ENCODE measurements at regions not wholly inside any gene's neighbourhood (a gene's known extent, or its start where the extent isn't known, plus 50 kb on each side); places are given as distances from the start of the nearest gene placed in this dataset.

DNA sequence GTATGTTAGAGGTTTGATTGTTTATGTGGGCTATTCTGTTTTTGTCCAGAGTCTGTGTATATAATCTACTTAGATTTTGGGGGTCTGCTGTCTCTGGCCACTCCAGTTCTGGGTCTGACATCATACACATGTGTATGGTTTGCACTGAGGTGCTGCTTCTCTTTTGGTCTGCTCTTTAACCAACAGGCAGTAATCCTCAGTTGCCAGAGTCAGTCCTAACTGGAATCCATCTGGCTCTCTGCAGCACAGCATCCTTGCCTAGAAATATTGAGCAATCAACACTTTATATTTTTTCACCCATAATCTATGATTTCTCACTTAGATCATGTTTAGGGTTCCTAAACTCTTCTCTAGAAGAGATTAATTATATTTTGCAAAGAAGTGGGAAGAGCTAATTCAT lies 98.3 kb upstream of the SFRP2 start:
- no peak for DNase-seq
- no peak for TF ChIP-seq CTCF (IDR thresholded peaks at IDR 0.05)
- Histone ChIP-seq H3K9me3 (replicated peaks in 1 of 2; ENCODE audit: control insufficient read depth in 1 of 2, insufficient read depth in 1 of 2, low read length in 2 of 2) (no peaks in the 10 kb centered on the region), H3K79me2 (ENCODE audit: insufficient read depth, low read length) (no peaks in the 10 kb centered on the region), H2AFZ (ENCODE audit: insufficient read depth, low read depth, low read length, poor library complexity, severe bottlenecking) (no peak overlapping the region), H3K4me2 (replicated peaks; ENCODE audit: extremely low read depth, low read length, poor library complexity, severe bottlenecking) (no peak overlapping the region), H3K4me1 (ENCODE audit: control insufficient read depth in 1 of 2, insufficient read depth in 2 of 2, low read length in 2 of 2) (peaks cover 0 to 5% of the 10 kb centered on the region in 2 donors), H3K9ac (ENCODE audit: insufficient read depth, low read length, poor library complexity, severe bottlenecking) (no peak overlapping the region), H3K36me3 (replicated peaks in 1 of 2; ENCODE audit: control insufficient read depth in 1 of 2, insufficient read depth in 2 of 2, low read length in 2 of 2) (no peaks in the 10 kb centered on the region), H3K27ac (ENCODE audit: low read depth in 1 of 2, low read length in 2 of 2) (no peak overlapping the region), H3K4me3 (replicated peaks in 1 of 3; ENCODE audit: low read depth in 2 of 3, low read length in 3 of 3) (no peak overlapping the region), H4K20me1 (ENCODE audit: insufficient read depth, low read length) (no peaks in the 10 kb centered on the region), H3K27me3 (ENCODE audit: control insufficient read depth in 2 of 2, insufficient read depth in 2 of 2, low read length in 2 of 2) (no peaks in the 10 kb centered on the region)
- intact Hi-C loops (cut with micrococcal nuclease) = no loop called here
- Mint-ChIP-seq H3K27me3 (ENCODE audit: low read depth in 3 of 3) (peaks cover 0 to 5% (median 0%) of the 10 kb centered on the region in 3 donors), H3K9me3 (peaks cover 0 to 8% (median 4%) of the 10 kb centered on the region in 7 donors), H3K4me1 (peaks cover 31% of the 10 kb centered on the region), H3K4me3 (no peak overlapping the region), H3K27ac (no peak overlapping the region), H3K36me3 (no peaks in the 10 kb centered on the region)

- Mint-ChIP-seq H3K36me3 (no peaks in the 10 kb centered on the region), H3K4me3 (no peak overlapping the region), H3K27ac (no peak overlapping the region), H3K27me3 (ENCODE audit: low read depth in 3 of 3) (peaks cover 0 to 1% (median 0%) of the 10 kb centered on the region in 3 donors), H3K4me1 (peaks cover 31% of the 10 kb centered on the region), H3K9me3 (peaks cover 16 to 26% (median 20%) of the 10 kb centered on the region in 7 donors)
- intact Hi-C loops (cut with micrococcal nuclease) = no loop called here
- no peak overlapping the region for H3K9ac ChIP-seq (ENCODE audit: insufficient read depth, low read length, poor library complexity, severe bottlenecking)
- H3K4me3 ChIP-seq (replicated peaks in 1 of 3; ENCODE audit: low read depth in 2 of 3, low read length in 3 of 3) = no peak overlapping the region
- H3K9me3 ChIP-seq (replicated peaks in 1 of 2; ENCODE audit: control insufficient read depth in 1 of 2, insufficient read depth in 1 of 2, low read length in 2 of 2) = peaks cover 18 to 20% of the 10 kb centered on the region in 2 donors
- no peak overlapping the region for H3K27ac ChIP-seq (ENCODE audit: low read depth in 1 of 2, low read length in 2 of 2)
- TF ChIP-seq CTCF (IDR thresholded peaks at IDR 0.05) = no peak
- peaks cover 0 to 5% of the 10 kb centered on the region in 2 donors for H3K4me1 ChIP-seq (ENCODE audit: control insufficient read depth in 1 of 2, insufficient read depth in 2 of 2, low read length in 2 of 2)
- no peaks in the 10 kb centered on the region for H3K36me3 ChIP-seq (replicated peaks in 1 of 2; ENCODE audit: control insufficient read depth in 1 of 2, insufficient read depth in 2 of 2, low read length in 2 of 2)
- WGBS (ENCODE audit: insufficient coverage) = no CpG with 5 or more reads among the region's 1 CpG
- H4K20me1 ChIP-seq (ENCODE audit: insufficient read depth, low read length) = no peaks in the 10 kb centered on the region
- H3K27me3 ChIP-seq (ENCODE audit: control insufficient read depth in 2 of 2, insufficient read depth in 2 of 2, low read length in 2 of 2) = no peaks in the 10 kb centered on the region
- H3K79me2 ChIP-seq (ENCODE audit: insufficient read depth, low read length) = no peaks in the 10 kb centered on the region
- H2AFZ ChIP-seq (ENCODE audit: insufficient read depth, low read depth, low read length, poor library complexity, severe bottlenecking) = no peak overlapping the region
- no peak overlapping the region for H3K4me2 ChIP-seq (replicated peaks; ENCODE audit: extremely low read depth, low read length, poor library complexity, severe bottlenecking)
- no peak for DNase-seq
Observed at GRCh38 chr4:153884325-153884724, 95.4 kb upstream of the SFRP2 start.
